Embryonic facial prominence (tissue), 1 donor: ENCODE measurements at regions not wholly inside any gene's neighbourhood (a gene's known extent, or its start where the extent isn't known, plus 50 kb on each side); places are given as distances from the start of the nearest gene placed in this dataset.
"Not testable (repeated sequence)": the region's sequence is repeated elsewhere in the genome, so short reads cannot be mapped to it uniquely, and the experiment has no call there.

Source experiments
- DNase-seq: peaks from one replicate; pipeline ENCODE4 v3.0.0-alpha.2; 2016; ENCODE audit errors: extremely low spot score

GRCh38 chr6:3961581-3962215 is 112.5 kb downstream of the FAM50B start:
- no peak for DNase-seq

DNA sequence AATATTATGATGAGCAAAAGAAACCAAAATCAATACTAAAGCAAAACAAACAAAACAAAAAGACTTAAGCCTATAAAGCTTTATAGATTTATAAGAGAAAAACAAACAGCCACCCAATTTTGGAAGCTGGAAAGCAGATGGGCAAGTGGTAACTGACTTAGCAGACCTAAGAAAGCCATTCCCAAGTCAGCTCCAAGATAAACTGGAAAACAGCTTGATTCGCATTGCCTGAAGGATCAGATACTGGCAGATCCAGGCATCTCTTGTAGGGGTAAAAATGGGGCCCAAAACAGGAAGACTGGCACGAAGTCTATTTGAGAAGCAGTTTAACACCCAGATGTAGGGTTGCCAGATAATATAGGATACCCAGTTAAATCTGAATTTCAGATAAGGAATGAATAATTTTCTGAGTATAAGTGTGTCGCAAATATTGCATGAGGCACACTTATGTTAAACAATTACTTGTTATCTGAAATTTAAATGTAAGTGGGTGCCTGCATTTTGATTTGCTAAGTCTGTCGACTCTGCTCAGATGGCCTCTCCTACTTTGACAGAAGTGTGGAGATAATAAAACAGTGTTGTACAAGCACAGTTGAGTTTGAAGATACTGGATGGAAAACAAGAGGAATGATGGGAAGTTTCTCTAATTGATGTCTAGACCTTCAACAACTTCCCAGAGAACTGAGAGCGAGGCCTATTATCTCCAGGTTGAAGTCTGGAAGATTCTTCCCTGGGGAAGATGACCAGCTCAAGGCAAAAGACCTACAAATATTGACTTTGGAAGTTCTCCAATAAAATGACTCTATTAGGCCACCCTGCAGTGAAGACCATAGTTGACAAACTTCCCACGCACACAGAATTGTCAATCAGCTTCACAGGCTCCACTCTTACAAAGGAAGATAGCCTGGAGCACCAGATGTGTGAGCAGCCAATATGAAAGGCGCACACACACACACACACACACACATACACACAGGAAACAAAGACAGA is 113.4 kb downstream of the FAM50B start:
- no peak for DNase-seq

- no peak for DNase-seq
Observed at GRCh38 chr6:3963426-3963825, 114.3 kb downstream of the FAM50B start.

DNA sequence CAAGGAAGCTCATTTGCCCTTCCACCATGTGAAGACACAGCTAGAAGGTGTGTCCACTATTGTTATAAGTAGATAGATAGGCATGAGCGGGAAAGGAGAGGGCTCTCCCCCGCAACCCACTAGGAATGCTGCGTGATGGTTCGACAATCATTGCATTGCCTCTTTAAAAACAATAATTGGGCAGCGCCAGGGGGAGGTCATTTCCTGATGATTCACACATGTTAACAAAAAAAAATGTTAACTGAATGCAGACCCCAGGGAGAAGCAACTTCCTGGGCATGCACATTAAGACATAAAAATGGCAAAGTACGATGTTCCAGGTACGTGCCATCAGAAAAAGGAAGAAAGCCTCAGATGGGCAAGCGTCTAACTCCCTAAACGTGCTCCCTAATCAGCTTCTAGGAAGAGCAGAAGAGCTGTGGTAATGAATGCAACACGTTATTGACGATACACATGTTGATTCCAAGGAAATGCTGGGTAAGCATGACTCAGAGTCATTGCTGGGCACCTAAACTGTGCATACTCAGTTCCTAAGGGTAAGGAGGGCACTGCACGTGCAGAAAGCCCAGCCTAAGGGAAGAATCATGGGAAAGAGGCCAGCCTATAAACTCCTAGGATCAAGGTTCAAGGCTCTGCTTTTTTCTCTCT is 113.7 kb downstream of the FAM217A start:
- no peak for DNase-seq

GRCh38 chr6:3966426-3966825 is 112.5 kb downstream of the FAM217A start:
- DNase-seq: no peak

DNA sequence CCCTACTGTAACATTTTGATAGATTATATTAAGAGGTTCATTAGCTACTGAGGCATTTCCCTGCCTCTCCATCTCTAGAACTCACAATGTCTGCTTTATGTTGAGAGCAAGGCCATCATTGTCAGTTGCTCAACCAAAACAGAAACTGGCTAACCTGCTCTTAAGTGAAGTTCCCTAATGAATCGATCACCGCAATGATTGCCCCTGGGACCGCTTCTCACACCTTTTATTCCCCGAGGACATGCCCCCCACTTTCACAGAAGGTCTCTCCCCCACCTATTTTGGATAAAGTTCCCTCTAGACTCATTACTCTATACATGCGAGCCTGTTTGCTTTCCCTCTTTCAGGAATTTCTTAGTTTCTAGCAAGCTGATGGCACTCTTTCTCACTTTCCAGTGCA is 108.8 kb downstream of the FAM217A start:
- DNase-seq: no peak

DNA sequence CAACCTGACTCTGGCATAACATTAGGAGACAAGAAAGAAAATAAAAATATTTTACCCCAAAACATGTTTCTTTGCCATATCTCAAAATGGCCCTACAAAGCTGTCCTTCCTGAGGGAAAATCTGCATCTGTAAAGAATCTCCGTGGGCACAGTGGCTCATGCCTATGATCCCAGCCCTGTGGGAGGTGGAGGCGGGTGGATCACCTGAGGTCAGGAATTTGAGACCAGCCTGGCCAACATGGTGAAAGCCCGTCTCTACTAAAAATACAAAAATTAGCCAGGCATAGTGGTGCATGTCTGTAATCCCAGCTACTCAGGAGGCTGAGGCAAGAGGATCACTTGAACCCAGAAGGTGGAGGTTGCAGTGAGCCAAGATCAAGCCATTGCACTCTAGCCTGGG is 105.8 kb downstream of the FAM217A start:
- DNase-seq: not testable (repeated sequence)

DNA sequence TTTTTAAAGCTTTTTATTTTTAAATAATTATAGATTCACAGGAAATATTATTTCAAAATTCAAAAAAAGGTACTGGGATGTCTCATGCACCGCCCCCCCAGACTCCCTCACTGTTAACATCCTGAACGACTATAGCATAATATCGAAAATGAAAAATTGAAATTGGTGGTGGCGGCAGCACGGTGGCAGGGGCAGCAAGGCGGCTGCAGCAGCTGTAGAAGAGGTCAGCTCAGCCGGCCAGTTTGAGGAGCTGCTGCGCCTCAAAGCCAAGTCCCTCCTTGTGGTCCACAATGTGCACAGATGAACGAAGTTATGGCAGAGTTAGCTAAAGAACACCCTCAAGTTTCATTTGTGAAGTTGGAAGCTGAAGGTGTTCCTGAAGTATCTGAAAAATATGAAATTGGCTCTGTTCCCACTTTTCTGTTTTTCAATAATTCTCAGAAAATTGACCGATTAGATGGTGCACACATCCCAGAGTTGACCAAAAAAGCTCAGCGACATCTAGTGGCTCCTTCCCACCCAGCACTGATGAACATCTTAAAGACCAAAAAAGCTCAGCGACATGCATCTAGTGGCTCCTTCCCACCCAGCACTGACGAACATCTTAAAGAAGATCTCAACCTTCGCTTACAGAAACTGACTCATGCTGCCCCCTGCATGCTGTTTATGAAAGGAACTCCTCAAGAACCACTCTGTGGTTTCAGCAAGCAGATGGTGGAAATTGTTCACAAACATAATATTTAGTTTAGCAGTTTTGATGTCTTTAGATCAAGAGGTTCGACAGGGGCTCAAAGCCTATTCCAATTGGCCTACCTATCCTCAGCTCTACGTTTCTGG is 100.8 kb downstream of the FAM217A start:
- DNase-seq: peak; percentile 48

- DNase-seq: not testable (repeated sequence)
Observed at GRCh38 chr6:3978966-3979365, 100.0 kb downstream of the FAM217A start.

DNA sequence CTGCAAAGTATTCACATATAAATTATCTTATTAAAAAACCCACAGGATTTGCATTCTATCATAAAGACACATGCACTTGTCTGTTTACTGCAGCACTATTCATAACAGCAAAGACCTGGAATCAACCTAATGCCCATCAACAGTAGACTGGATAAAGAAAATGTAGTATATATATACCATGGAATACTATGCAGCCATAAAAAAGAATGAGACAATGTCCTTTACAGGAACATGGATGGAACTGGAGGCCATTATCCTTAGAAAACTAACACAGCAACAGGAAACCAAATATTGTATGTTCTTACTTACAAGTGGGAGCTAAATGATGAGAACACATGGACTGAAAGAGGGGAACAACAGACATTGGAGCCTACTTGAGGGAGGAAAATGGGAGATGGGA is 97.0 kb downstream of the FAM217A start:
- no peak for DNase-seq

DNA sequence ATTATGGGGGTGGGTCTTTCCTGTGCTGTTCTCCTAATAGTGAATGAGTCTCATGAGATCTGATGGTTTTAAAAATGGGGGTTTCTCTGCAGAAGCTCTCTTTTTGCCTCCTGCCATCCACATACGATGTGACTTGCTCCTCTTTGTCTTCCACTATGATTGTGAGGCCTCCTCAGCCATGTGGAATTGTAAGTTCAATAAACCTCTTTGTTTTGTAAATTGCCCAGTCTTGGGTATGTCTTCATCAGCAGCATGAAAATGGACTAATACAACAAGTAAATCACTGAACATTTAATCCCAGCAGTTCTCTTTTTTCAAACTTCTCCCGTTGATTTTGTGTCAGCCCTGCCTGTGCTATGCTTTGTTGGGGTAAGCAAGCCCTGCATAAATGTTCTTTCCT is 95.2 kb downstream of the FAM217A start:
- no peak for DNase-seq

DNA sequence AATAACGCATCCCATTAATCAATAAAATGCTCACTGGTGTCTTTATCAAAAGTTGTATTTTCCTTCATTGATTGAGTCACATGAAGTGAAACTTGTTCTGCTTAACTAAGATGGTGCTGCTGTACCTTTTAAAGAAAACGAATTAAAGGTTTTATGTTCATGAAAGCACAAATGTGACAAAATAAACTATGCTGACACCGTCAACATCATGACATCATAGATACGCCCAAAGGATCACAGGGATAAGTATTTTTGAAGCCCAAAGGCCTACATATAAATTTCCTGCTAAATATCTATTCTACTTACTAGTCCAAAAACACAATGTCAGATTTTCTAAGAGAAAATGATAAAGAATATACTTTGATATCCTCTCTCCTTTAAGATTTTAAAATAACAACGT is 94.4 kb downstream of the FAM217A start:
- DNase-seq: no peak

DNA sequence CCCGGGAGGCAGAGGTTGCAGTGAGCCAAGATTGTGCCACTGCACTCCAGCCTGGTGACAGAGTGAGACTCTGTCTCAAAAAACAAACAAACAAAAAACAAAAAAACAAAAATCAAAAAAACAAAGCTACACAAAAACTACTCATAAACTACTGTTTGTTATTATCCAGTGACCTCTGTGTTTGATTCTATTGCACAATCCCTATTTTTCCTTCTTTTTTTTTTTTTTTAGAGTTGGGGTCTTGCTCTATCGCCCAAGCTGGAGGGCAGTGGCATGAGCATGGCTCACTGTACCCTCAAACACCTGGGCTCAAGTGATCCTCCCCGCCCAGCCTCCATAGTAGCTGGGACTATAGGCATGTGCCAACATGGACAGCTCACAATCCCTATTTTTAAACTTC is 92.7 kb downstream of the FAM217A start:
- no peak for DNase-seq

DNA sequence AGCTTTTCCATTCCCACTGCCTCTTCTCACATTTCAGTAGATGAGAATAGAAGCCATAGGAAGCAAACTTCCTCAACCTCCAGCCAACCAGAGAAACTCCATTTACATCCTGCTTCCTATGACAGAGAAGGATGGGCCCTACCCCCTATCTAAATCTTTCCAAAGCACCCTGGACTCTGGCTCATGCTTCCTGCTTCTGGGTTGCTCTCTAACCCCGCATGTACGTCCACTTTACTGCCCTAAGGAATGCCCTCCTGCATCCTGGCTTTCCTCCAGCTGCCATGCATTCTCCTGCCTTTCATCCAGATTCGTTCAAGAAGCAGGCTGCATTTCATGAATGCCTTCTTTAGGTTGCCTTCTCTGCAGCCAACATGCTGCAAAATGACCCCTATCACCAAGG is 91.9 kb downstream of the FAM217A start:
- no peak for DNase-seq

- no peak for DNase-seq
Observed at GRCh38 chr6:3987576-3987975, 91.4 kb downstream of the FAM217A start.

DNA sequence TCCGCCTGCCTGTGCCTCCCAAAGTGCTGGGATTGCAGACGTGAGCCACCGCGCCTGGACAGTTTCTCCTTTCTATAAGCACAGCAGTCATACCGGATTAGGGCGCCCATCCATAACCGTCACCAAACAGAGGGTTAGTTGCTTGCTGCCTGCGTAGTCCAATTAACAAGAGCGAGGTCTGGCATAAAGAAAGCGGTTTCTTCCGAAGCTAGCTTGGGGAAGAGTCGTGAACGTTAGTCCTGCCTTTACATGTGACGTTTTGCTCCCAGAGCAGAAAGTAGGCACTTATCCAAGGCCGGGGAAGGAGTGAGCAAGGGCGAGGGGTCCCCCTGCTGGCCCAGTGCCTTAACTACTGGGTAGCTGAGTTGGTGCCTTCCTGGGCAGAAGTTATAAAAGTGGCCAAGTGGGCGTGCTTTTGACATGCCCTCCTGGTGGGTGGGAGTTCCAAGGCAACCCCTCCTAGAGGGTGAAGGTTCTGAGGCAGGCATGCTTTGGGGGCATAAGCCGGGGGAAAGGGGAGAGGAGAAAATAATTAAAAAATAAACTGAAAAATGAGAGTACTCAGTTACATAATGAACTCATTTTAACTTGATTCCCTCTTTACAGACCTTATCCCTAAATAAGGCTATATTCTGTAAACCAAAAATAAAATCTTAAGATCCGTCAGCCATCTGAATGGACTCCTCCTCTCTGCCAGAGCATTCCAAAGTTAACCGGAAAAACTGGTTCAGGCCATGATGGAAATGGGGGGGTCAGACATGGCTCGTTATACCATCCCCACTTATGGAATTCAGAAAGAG is 88.0 kb downstream of the FAM217A start:
- DNase-seq: peak; percentile 89

GRCh38 chr6:3991941-3992340 is 87.0 kb downstream of the FAM217A start:
- DNase-seq: no peak

DNA sequence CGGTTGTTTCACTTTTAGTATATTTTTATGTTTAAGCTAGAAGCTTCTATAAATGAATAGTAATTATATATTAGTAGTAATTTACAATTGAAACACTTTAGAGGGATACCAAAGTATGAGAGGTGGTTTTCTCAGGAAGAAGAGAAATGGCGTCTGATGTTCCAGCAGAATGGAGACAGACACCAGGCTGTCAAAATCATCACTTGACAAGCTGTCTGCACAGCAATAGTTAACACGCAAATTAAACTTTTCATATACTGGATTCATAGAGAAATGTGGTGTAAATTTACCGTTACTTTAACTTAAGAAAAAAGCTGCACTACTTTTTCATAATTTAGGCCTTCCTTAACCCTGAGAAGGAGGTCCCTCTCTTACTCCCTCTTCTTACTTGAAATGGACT is 82.6 kb downstream of the FAM217A start:
- no peak for DNase-seq

- DNase-seq: peak; percentile 79
Observed at GRCh38 chr6:3997177-3997770, 81.7 kb downstream of the FAM217A start.
